ENCODE measurements at regions not wholly inside any gene's neighbourhood (a gene's known extent, or its start where the extent isn't known, plus 50 kb on each side); places are given as distances from the start of the nearest gene placed in this dataset.

DNA sequence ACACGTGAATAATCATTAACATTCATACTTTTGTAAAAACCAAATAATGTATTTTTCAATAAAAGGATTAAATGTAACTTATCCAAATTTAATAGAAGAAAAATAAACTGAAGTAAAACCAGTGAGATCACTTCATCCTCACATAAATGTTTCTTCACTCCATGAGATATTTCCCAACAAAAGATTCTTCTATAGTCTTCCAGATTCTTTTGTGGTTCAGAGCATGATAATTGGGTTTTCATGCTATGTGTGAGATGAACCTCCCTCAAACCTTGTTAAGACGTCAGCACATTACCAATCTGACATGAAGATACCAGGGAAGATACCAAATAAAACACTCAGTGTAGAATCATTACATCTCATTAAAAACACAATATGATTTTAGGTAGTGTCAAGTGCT lies 62.9 kb upstream of the OXGR1 start:
- H2AFZ ChIP-seq (ENCODE audit: low read length) = no peak overlapping the region
- no peak for DNase-seq
- no peak overlapping the region for H3K4me3 ChIP-seq (ENCODE audit: low read length)
- H4K20me1 ChIP-seq (ENCODE audit: insufficient read depth, low read depth, low read length) = no peaks in the 10 kb centered on the region
- H3K9ac ChIP-seq (ENCODE audit: low read length) = no peak overlapping the region
- no peak overlapping the region for H3K4me2 ChIP-seq (ENCODE audit: low read depth, low read length, poor library complexity, severe bottlenecking)
- H3K36me3 ChIP-seq (ENCODE audit: insufficient read depth, low read length) = no peaks in the 10 kb centered on the region
- no peaks in the 10 kb centered on the region for H3K27me3 ChIP-seq (ENCODE audit: low read length)
- H3K27ac ChIP-seq (ENCODE audit: low read length) = no peak overlapping the region
- no peaks in the 10 kb centered on the region for H3K9me3 ChIP-seq (ENCODE audit: low read length)
- H3K4me1 ChIP-seq (ENCODE audit: low read length) = no peaks in the 10 kb centered on the region
- H3K79me2 ChIP-seq (ENCODE audit: low read length) = no peaks in the 10 kb centered on the region
- H3K9me2 ChIP-seq (replicated peaks; ENCODE audit: insufficient read depth, low read length) = no peaks in the 10 kb centered on the region

DNA sequence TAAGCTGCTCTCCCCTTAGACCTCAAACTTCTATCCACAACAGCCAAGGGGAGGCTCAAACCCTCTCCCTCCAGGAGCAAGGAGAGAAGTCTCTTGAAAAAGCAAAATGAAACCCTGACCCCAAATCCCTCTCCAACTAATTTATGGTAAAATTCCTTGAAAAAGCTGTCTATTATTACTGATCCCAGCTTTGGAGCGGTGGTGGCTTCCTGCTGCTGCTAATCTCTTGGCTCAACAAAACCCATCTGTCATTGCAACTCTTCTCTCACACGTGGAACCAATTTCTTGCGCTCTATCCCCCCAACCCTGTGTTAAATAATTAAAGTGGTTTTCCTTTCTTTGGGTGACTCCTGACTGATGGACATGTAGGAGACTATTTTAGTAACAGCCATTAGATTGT lies 64.1 kb upstream of the OXGR1 start:
- Histone ChIP-seq H3K9me3 (ENCODE audit: low read length) (no peaks in the 10 kb centered on the region), H4K20me1 (ENCODE audit: insufficient read depth, low read depth, low read length) (no peaks in the 10 kb centered on the region), H3K79me2 (ENCODE audit: low read length) (no peaks in the 10 kb centered on the region), H3K9ac (ENCODE audit: low read length) (no peak overlapping the region), H2AFZ (ENCODE audit: low read length) (no peak overlapping the region), H3K4me1 (ENCODE audit: low read length) (no peaks in the 10 kb centered on the region), H3K27me3 (ENCODE audit: low read length) (no peaks in the 10 kb centered on the region), H3K27ac (ENCODE audit: low read length) (no peak overlapping the region), H3K4me2 (ENCODE audit: low read depth, low read length, poor library complexity, severe bottlenecking) (no peak overlapping the region), H3K9me2 (replicated peaks; ENCODE audit: insufficient read depth, low read length) (no peaks in the 10 kb centered on the region), H3K4me3 (ENCODE audit: low read length) (no peak overlapping the region), H3K36me3 (ENCODE audit: insufficient read depth, low read length) (no peaks in the 10 kb centered on the region)
- DNase-seq = no peak

DNA sequence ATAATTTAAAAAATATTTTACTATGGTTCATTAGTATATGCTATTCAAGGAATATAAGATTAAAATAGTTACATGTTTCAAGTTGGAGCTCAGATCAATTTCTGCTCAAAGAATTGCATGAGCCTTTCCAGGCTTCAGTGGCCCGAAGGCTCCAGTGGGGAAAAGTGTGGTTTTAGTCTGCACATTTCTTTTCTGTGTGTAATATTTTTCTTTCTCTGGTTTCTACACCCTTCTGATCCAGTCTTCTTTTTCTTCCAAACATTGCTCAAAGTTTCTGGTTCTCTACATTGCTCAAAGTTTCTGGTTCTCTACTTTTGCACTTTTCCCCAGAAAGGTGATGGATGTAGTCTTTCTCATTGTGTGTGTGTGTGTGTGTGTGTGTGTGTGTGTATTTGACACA lies 64.7 kb upstream of the OXGR1 start:
- Histone ChIP-seq H2AFZ (ENCODE audit: low read length) (no peak overlapping the region), H3K27ac (ENCODE audit: low read length) (no peak overlapping the region), H3K27me3 (ENCODE audit: low read length) (no peaks in the 10 kb centered on the region), H3K79me2 (ENCODE audit: low read length) (no peaks in the 10 kb centered on the region), H4K20me1 (ENCODE audit: insufficient read depth, low read depth, low read length) (no peaks in the 10 kb centered on the region), H3K36me3 (ENCODE audit: insufficient read depth, low read length) (no peaks in the 10 kb centered on the region), H3K4me1 (ENCODE audit: low read length) (no peaks in the 10 kb centered on the region), H3K4me2 (ENCODE audit: low read depth, low read length, poor library complexity, severe bottlenecking) (no peak overlapping the region), H3K9ac (ENCODE audit: low read length) (no peak overlapping the region), H3K9me2 (replicated peaks; ENCODE audit: insufficient read depth, low read length) (no peaks in the 10 kb centered on the region), H3K4me3 (ENCODE audit: low read length) (no peak overlapping the region), H3K9me3 (ENCODE audit: low read length) (no peaks in the 10 kb centered on the region)
- no peak for DNase-seq

DNA sequence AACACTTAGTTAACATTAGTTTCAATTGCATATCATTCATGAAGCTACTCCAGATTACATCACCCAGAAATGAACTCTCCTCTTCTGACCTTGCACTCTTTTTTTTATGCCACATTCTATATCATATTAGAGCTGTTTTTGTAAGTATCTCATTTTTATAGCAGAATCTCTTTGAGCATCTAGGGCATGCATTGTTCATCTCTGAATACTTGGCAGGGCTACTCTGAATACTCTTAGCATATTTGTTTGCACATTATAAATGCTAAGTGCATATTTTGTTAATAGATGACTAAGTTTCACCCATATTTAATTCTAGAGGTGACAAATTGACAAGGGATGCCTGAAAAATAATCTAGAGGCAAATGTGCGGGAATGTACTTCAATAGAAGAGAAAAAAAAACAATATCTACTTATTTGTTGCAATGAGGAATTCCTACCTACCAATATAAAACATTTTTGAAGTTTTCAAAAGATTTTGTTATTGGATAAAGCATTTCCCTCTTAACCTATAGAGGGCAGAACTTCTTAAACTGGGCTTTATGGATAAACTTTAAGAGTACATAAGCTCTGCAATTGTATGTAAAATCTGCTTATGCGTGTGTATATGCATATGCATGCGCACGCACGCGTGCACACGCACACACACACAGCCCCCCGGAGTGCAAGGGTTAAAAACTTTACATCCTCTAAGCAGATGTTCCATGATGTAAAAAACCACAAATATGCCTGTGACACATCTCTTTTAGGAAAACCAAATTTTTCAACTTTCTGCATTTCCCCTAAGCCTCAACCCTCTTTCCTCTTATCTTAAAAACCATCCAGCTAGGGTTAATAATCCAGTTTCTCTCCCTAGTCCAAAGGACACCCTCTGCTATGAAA lies 73.0 kb upstream of the OXGR1 start:
- H3K9ac ChIP-seq (ENCODE audit: low read length) = no peak overlapping the region
- no peak overlapping the region for H2AFZ ChIP-seq (ENCODE audit: low read length)
- H3K27me3 ChIP-seq (ENCODE audit: low read length) = no peaks in the 10 kb centered on the region
- H3K4me2 ChIP-seq (ENCODE audit: low read depth, low read length, poor library complexity, severe bottlenecking) = no peak overlapping the region
- no peaks in the 10 kb centered on the region for H3K79me2 ChIP-seq (ENCODE audit: low read length)
- no peaks in the 10 kb centered on the region for H3K4me1 ChIP-seq (ENCODE audit: low read length)
- H3K27ac ChIP-seq (ENCODE audit: low read length) = no peak overlapping the region
- H4K20me1 ChIP-seq (ENCODE audit: insufficient read depth, low read depth, low read length) = no peaks in the 10 kb centered on the region
- no peaks in the 10 kb centered on the region for H3K9me2 ChIP-seq (replicated peaks; ENCODE audit: insufficient read depth, low read length)
- DNase-seq = no peak
- H3K9me3 ChIP-seq (ENCODE audit: low read length) = no peaks in the 10 kb centered on the region
- H3K4me3 ChIP-seq (ENCODE audit: low read length) = no peak overlapping the region
- no peaks in the 10 kb centered on the region for H3K36me3 ChIP-seq (ENCODE audit: insufficient read depth, low read length)

DNA sequence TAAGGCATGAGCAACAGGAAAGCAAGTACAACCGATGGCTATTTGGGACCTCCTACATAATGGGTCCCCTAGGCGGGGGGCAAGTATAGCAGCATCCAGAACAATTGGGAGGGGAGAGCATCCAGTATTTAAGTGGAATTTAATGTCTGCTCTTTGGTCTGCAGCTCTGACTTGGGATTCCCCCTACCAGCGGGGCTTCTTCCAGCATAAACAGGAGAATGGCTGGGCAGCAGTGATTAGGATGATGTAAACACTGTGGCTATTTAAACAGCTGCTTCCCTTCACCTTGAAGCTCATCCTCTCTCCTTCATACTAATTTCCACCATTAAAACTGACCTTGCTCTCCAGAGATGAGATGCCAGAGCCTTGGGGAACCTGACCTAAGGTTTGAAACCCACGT lies 73.9 kb upstream of the OXGR1 start:
- no peaks in the 10 kb centered on the region for H3K36me3 ChIP-seq (ENCODE audit: insufficient read depth, low read length)

DNA sequence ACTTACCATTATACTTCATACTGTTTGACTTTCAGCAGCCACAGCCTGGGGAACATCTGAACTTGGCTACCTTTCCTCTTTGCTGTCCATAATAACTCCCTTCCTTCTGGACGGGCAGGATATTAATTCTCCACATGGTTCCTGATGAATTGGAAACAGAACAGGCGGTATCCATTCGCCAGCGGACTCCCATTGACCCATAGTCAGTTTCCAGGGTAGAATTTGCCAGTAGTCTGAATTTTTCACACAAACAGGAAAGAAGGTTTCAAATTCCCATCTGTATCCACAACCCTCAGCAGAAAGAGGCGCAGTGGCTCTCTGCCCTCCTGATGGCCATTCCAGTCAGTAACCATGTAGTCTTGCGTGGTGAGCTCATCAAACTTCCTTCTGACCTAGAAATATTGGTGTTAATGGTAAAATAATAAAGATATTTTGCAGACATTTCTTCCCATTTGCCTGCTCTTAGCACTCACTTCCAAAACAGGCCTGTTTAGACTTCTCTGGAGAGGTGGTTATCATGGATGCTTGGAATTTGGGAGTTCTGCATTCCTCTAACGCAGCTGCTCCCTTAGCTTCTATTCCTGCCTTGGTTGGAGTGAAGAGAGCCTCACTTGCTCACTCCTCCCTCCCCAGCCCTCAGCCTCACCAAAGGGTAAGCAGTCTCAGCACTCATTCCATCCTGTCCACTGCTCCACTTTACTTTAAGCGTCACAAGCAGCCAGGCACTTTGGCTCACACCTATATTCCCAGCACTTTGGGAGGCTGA lies 75.0 kb upstream of the OXGR1 start:
- H3K4me2 ChIP-seq (ENCODE audit: low read depth, low read length, poor library complexity, severe bottlenecking) = no peak overlapping the region
- no peak overlapping the region for H2AFZ ChIP-seq (ENCODE audit: low read length)
- no peaks in the 10 kb centered on the region; the same call in 1 of the 2 replicates for H3K9me3 ChIP-seq (ENCODE audit: low read length)
- H4K20me1 ChIP-seq (ENCODE audit: insufficient read depth, low read depth, low read length) = no peaks in the 10 kb centered on the region
- H3K27ac ChIP-seq (ENCODE audit: low read length) = no peak overlapping the region
- H3K79me2 ChIP-seq (ENCODE audit: low read length) = no peaks in the 10 kb centered on the region
- no peaks in the 10 kb centered on the region for H3K36me3 ChIP-seq (ENCODE audit: insufficient read depth, low read length)
- no peak overlapping the region for H3K9ac ChIP-seq (ENCODE audit: low read length)
- no peaks in the 10 kb centered on the region for H3K9me2 ChIP-seq (replicated peaks; ENCODE audit: insufficient read depth, low read length)
- no peaks in the 10 kb centered on the region for H3K27me3 ChIP-seq (ENCODE audit: low read length)
- H3K4me3 ChIP-seq (ENCODE audit: low read length) = no peak overlapping the region
- H3K4me1 ChIP-seq (ENCODE audit: low read length) = no peaks in the 10 kb centered on the region
- no peak for DNase-seq

More for the DNA sequence above, 73.9 kb upstream of the OXGR1 start:
- Histone ChIP-seq H3K9ac (ENCODE audit: low read length) (no peak overlapping the region), H3K27ac (ENCODE audit: low read length) (no peak overlapping the region), H3K4me3 (ENCODE audit: low read length) (no peak overlapping the region), H3K4me1 (ENCODE audit: low read length) (no peaks in the 10 kb centered on the region), H4K20me1 (ENCODE audit: insufficient read depth, low read depth, low read length) (no peaks in the 10 kb centered on the region), H3K79me2 (ENCODE audit: low read length) (no peaks in the 10 kb centered on the region), H3K27me3 (ENCODE audit: low read length) (no peaks in the 10 kb centered on the region), H2AFZ (ENCODE audit: low read length) (no peak overlapping the region), H3K9me2 (replicated peaks; ENCODE audit: insufficient read depth, low read length) (no peaks in the 10 kb centered on the region), H3K9me3 (ENCODE audit: low read length) (no peaks in the 10 kb centered on the region), H3K4me2 (ENCODE audit: low read depth, low read length, poor library complexity, severe bottlenecking) (no peak overlapping the region)
- DNase-seq = no peak

DNA sequence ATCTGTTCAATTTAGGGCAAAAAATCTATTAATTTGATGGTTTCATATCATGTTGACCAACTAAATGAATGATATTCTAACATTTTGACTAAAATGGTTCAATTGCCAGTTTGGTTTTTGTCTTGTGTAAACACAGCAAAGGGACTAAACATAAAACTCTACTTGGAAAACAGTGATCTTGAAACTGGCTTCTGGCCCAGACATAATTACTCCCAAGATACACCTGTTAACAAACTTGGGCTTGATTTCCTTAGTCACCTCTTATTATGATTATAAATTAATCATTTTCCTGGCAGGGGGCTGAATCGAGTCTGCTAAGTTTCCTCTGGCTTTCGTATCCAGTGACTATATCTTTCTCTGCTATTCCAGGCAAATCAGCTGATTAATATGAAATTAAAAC lies 78.0 kb upstream of the OXGR1 start:
- Histone ChIP-seq H3K4me3 (ENCODE audit: low read length) (no peak overlapping the region), H3K4me2 (ENCODE audit: low read depth, low read length, poor library complexity, severe bottlenecking) (no peak overlapping the region), H3K27me3 (ENCODE audit: low read length) (0 out of 2 replicates have a peak, but pooled peaks cover 2% of the 10 kb centered on the region), H3K9ac (ENCODE audit: low read length) (no peak overlapping the region), H4K20me1 (ENCODE audit: insufficient read depth, low read depth, low read length) (no peaks in the 10 kb centered on the region), H3K9me2 (replicated peaks; ENCODE audit: insufficient read depth, low read length) (no peaks in the 10 kb centered on the region), H3K79me2 (ENCODE audit: low read length) (no peaks in the 10 kb centered on the region), H3K27ac (ENCODE audit: low read length) (no peak overlapping the region), H2AFZ (ENCODE audit: low read length) (no peak overlapping the region), H3K4me1 (ENCODE audit: low read length) (no peaks in the 10 kb centered on the region), H3K9me3 (ENCODE audit: low read length) (no peaks in the 10 kb centered on the region; the same call in 1 of the 2 replicates), H3K36me3 (ENCODE audit: insufficient read depth, low read length) (no peaks in the 10 kb centered on the region)
- no peak for DNase-seq

DNA sequence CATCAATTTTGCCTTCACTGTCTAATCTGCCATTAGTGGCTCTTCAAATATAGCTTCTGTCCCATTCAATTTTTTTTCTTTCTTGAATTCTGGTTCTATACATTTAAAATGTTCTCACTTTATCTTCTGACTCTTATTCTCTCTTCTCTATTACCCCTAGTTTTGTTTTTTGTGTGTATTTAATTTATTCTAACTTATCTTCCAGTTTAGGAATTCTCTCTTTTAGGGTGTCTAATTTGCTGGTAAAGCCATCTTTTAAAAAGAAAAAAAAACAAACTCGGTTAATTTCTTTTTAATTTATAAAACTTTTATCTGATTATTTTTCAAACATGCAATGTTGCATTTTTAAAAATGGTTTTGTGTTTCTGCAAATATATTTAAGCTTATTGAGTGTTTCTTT lies 80.3 kb upstream of the OXGR1 start:
- no peak overlapping the region for H3K27ac ChIP-seq (ENCODE audit: low read length)
- H4K20me1 ChIP-seq (ENCODE audit: insufficient read depth, low read depth, low read length) = no peaks in the 10 kb centered on the region
- H2AFZ ChIP-seq (ENCODE audit: low read length) = no peak overlapping the region
- DNase-seq = no peak
- H3K9me2 ChIP-seq (replicated peaks; ENCODE audit: insufficient read depth, low read length) = no peaks in the 10 kb centered on the region
- no peak overlapping the region for H3K4me3 ChIP-seq (ENCODE audit: low read length)
- no peaks in the 10 kb centered on the region for H3K36me3 ChIP-seq (ENCODE audit: insufficient read depth, low read length)
- H3K4me2 ChIP-seq (ENCODE audit: low read depth, low read length, poor library complexity, severe bottlenecking) = no peak overlapping the region
- H3K9me3 ChIP-seq (ENCODE audit: low read length) = no peaks in the 10 kb centered on the region; the same call in 1 of the 2 replicates
- no peak overlapping the region for H3K9ac ChIP-seq (ENCODE audit: low read length)
- H3K27me3 ChIP-seq (ENCODE audit: low read length) = 0 out of 2 replicates have a peak, but pooled peaks cover 2% of the 10 kb centered on the region
- no peaks in the 10 kb centered on the region for H3K4me1 ChIP-seq (ENCODE audit: low read length)
- no peaks in the 10 kb centered on the region for H3K79me2 ChIP-seq (ENCODE audit: low read length)

Data from Karpas-422 (cell line).